COLO668 (cell line): ENCODE measurements at regions not wholly inside any gene's neighbourhood (a gene's known extent, or its start where the extent isn't known, plus 50 kb on each side); places are given as distances from the start of the nearest gene placed in this dataset.

Source experiments
- DNase-seq: peaks from one replicate; lab custom pipeline; 2025; ENCODE audit not compliant: unreplicated experiment; lab: John Stamatoyannopoulos, UW

GRCh38 chr5:105397749-105398148, 1835.2 kb upstream of the NUDT12 start:
- no peak for DNase-seq

- DNase-seq: no peak
These were observed 1830.1 kb upstream of the NUDT12 start for GRCh38 chr5:105392710-105393149.

- DNase-seq: no peak
These were observed 1829.6 kb upstream of the NUDT12 start for GRCh38 chr5:105392122-105392709.

GRCh38 chr5:105380126-105380525, 1817.5 kb upstream of the NUDT12 start:
- no peak for DNase-seq

- no peak for DNase-seq
These were observed 1808.6 kb upstream of the NUDT12 start for GRCh38 chr5:105371169-105371568.

GRCh38 chr5:105350486-105351140, 1788.0 kb upstream of the NUDT12 start:
- no peak for DNase-seq

- DNase-seq: no peak
These were observed 1769.0 kb upstream of the NUDT12 start for GRCh38 chr5:105331558-105331957.

GRCh38 chr5:105330185-105330584, 1767.6 kb upstream of the NUDT12 start:
- DNase-seq: no peak

GRCh38 chr5:105304859-105305258, 1742.3 kb upstream of the NUDT12 start:
- no peak for DNase-seq

- no peak for DNase-seq
These were observed 1726.4 kb upstream of the NUDT12 start for GRCh38 chr5:105288946-105289345.

- DNase-seq: no peak
These were observed 1720.5 kb upstream of the NUDT12 start for GRCh38 chr5:105283134-105283533.

GRCh38 chr5:105274079-105274478, 1711.5 kb upstream of the NUDT12 start:
- no peak for DNase-seq

GRCh38 chr5:105263515-105263914, 1700.9 kb upstream of the NUDT12 start:
- no peak for DNase-seq

GRCh38 chr5:105259581-105260217, 1697.1 kb upstream of the NUDT12 start:
- DNase-seq: no peak

GRCh38 chr5:105238561-105238960, 1676.0 kb upstream of the NUDT12 start:
- DNase-seq: no peak

GRCh38 chr5:105230516-105231157, 1668.0 kb upstream of the NUDT12 start:
- no peak for DNase-seq

- no peak for DNase-seq
These were observed 1655.4 kb upstream of the NUDT12 start for GRCh38 chr5:105218018-105218417.

- DNase-seq: no peak
These were observed 1650.5 kb upstream of the NUDT12 start for GRCh38 chr5:105213078-105213477.

- no peak for DNase-seq
These were observed 1644.5 kb upstream of the NUDT12 start for GRCh38 chr5:105207066-105207465.

GRCh38 chr5:105197531-105197930, 1634.9 kb upstream of the NUDT12 start:
- DNase-seq: no peak

- DNase-seq: no peak
These were observed 1633.2 kb upstream of the NUDT12 start for GRCh38 chr5:105195765-105196164.

- DNase-seq: no peak
These were observed 1610.3 kb upstream of the NUDT12 start for GRCh38 chr5:105172918-105173317.
